ENCODE measurements at regions not wholly inside any gene's neighbourhood (a gene's known extent, or its start where the extent isn't known, plus 50 kb on each side); places are given as distances from the start of the nearest gene placed in this dataset.
"Not testable (repeated sequence)": the region's sequence is repeated elsewhere in the genome, so short reads cannot be mapped to it uniquely, and the experiment has no call there.

- DNase-seq = no peak
Measured at GRCh38 chr14:58755031-58755925, 117.5 kb downstream of the DACT1 start.

GRCh38 chr14:58760121-58760520 is 122.4 kb downstream of the DACT1 start:
- no peak for DNase-seq

DNA sequence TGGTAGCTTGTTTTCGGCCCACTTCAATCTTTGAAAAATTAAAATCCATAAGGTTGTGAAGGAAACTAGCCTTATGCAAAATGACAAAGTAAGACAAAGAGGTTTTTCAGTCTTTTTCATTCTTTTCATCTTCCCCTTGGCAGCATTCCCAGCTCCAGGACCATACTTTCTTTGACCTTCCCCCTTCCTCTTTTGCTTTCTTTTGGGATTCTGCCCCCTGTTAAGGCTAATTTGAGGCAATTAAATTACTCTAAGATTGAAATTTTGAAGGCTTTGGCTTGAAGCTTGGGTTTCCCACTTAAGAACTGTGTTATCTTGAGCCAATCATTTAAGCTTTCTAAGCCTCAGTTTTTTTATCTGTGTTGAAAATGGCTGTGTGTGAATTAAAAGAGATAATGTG is 124.9 kb downstream of the DACT1 start:
- DNase-seq = no peak

DNA sequence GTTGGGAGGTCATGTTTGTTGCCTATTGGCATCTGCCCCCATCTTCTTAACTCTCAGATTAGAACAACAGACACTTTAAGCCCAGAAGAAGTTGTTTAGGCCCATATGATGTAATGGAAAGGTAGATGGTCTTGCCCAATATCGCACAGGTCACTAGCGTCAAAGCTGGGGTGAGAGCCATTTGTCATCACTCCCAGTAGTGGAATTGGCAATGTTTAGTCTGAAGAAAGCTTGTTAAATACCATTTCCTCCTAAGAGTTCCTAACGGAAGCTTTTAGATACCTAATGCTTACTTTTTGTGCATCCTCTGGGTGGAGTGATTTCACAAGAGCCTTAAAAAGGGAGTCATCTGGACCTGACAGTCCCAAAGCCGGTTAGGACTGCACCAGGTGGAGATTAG is 125.4 kb downstream of the DACT1 start:
- no peak for DNase-seq

DNA sequence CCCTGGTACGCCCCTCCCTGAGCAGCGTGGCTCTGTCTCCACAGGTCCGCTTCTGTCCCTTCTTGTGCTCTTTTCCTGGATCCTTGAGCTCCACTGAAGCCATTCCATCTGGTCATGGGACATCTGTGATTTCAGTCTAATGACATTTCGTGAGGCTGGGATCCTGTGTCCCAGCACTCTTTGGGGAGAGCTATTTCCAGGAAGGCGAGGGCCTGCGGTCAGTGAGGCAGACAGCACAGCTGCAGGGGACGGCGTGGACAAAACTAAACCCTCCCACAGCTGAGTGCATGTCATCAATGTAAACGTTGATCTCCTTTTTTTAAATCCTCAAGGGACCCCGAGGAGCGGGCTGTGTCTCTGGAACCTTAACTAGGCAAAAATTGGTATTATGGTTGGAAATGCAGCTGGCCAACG is 127.7 kb downstream of the DACT1 start:
- DNase-seq = no peak

DNA sequence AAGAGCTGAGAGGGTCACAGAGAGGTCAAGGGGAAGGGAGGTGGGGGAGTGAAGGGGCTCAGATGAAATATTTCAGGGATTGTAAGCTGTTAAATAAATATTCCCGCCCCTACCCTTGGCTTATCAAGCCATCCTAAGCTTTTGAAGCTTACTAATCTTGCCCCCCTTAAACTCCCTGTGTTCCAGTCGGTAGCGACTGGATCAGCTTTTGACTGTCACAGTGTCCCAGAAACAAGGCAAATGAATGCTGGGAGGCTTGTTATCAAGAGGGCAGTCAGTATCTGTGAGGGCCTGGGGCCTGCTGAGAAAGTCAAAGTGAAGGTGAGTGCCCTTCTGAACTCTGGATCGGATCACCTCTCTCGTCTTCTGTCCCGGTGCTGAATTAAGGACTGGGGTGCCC is 128.1 kb downstream of the DACT1 start:
- no peak for DNase-seq

DNA sequence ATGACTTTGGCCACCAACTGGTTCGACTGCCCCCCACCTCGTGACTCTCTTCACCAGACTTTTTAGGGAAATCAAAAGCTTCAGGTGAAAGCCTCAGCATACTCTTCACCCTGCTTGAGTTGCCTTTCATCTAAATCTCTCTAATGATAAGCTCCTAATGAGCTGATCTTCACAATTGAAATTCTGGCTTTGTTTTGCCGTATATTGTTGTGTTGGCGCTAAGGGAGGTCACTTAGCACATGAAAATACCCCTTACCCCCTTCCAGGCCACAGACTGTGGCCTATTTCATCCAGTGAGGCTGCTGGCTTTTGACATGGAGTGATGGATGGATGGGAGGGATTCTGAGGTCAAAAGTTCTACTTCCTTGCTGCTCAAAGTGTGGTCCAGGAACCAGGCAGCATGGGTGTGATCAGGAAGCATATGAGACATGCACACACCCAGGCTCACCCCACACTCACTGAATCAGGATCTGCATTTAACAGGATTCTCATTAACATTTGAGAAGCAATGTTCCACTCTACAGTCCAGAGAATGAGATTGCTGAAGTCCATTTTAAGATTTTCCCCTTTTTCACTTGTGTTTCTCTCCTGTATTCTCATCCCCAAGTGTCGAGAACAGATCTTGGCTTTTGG is 131.4 kb downstream of the DACT1 start:
- DNase-seq = no peak

DNA sequence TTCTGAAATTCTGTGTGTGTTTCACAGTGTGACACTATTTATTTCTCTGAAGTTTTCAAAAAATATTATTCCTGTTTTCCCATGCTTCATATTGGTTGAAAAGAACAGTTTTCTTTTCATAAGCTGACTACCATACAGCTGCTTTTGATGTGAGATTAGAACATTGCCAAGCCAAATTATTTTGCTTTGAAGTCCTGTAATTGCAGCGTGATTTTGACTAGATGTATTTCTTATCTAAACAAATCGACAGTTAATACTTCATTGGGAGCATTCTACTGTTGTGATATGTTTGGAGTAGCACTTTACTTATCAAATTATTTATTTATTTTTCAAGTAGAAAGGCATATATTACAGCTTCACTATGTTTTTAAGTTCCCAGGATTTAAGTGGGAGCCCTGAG is 132.0 kb downstream of the DACT1 start:
- no peak for DNase-seq

GRCh38 chr14:58770491-58770982 is 132.8 kb downstream of the DACT1 start:
- no peak for DNase-seq

DNA sequence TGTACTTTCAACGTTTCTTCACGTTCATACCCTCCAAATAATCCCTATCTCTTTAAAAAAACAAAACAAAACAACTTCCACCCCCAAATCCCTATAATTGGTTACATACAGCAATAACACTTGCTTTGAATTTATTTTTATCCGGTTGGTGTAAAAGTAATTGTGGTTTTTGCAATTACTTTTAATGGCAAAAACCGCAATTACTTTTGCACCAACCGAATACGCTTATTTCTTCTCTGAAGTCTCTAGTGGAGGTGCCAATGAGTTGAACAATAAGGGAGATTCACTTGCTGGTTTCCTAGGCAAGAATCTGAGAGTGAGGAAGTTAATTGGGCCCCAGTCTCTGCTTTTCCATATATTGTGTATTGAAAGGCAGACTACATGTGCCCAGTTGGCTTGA is 133.3 kb downstream of the DACT1 start:
- DNase-seq = no peak

DNA sequence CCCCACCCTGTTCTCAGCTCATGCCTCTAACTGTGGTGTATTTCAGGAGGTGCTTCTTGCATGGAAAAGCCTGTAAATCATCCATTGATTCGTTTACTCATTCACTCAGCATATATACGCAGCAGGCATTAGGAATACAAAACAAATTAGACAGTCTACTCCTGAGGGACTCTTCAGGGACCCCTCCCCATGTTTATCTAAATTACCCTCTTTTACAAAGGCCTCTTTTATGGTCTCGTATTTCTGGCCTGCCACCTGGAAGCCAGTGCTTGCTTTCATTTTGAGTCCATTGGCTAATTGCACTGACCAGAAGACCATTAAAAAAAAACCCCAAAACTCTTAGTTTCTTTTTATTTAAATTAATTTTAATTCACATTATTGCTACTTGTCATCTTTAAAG is 134.4 kb downstream of the DACT1 start:
- DNase-seq = no peak

DNA sequence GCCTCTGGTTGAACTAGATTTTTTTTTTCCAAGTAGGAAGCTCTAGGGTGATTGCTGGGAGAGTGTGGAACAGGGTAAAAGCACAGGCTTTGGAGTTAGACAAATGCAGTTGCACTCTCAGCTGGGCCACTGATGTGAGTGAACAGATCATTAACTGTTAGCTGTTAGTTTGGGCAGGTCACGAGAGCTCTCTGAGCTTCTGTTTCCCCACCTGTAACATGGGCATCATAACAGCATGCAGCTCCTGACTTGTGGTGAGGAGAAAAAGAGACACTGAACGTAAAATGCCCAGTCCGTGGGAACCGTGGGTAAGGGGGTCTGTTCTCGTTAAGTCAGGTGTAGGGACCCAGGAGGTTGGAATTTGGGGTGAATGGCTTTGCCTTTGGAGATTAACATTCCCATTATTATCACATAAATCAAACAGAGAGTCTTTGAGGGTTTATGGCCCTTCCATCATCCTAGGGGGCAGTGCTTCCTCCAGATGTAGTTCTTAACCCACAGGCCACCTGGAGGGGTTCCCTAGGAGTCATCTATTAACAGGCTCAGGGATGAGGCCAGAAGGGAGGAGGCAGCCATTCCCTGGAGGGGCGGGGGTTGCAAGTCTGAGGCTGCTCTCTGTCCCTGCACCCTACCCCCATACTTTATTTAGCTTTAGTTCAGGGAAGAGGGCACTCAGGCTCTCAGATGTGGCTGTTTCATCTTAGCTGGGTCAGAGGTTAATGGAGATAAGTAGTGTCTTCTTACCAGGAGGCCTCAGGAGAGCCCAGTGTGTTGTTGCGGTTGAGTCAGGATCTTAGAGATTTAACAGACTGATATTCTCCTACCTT is 135.2 kb downstream of the DACT1 start:
- no peak for DNase-seq

DNA sequence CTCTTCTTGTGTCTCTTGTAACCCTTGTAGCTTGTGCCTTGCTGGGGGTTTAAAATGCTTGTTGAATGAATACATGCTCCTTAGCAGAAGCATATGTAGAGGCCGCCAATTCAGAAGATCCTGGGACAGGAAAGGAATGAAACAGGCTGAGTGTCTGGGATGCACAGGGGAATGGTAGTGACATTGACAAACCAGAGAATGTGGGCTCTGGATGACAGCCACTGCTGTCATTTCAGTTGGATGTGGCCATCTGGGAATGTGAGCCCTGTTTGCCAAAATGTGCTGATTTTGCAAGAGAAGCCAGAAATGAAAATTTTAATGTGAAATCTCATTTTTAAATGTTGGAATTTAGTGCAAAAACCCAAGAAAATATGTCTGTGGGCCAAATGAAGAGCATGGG is 136.8 kb downstream of the DACT1 start:
- DNase-seq = no peak

DNA sequence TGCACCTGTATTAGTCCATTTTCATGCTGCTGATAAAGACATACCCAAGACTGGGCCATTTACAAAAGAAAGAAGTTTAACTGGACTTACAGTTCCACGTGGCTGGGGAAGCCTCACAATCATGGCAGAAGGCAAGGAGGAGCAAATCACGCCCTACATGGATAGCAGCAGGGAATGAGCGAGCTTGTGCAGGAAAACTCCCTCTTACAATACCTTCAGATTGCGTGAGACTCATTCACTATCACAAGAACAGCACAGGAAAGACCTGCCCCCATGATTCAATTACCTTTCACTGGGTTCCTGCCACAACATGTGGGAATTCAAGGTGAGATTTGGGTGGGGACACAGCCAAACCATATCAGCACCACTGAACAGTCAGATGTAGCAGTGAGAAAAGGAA is 137.4 kb downstream of the DACT1 start:
- not testable (repeated sequence) for DNase-seq

GRCh38 chr14:58776516-58776915 is 138.8 kb downstream of the DACT1 start:
- DNase-seq = no peak

DNA sequence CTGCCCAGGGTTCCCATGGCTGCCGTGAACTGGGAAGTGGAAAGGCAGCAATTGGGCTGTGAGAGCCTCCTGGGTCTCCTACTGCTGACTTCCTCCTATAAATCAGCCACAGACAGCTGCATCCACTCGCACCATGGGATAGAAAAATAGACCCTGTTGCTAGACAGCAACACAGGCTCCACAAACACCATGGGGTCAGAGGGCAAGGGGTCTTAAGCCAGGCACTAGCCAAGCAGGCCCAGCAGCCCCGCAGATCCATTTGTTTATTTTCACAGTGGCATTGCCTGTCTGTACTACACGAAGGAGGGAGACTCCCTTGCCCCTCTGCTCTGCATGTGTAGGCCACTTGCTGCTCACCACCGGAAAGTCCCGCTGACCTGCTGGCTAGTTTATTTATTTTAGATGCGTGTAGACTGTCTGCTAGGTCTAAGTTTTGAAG is 139.8 kb downstream of the DACT1 start:
- DNase-seq = no peak

GRCh38 chr14:58778202-58778601 is 140.4 kb downstream of the DACT1 start:
- DNase-seq = no peak

GRCh38 chr14:58779376-58779775 is 141.6 kb downstream of the DACT1 start:
- no peak for DNase-seq

DNA sequence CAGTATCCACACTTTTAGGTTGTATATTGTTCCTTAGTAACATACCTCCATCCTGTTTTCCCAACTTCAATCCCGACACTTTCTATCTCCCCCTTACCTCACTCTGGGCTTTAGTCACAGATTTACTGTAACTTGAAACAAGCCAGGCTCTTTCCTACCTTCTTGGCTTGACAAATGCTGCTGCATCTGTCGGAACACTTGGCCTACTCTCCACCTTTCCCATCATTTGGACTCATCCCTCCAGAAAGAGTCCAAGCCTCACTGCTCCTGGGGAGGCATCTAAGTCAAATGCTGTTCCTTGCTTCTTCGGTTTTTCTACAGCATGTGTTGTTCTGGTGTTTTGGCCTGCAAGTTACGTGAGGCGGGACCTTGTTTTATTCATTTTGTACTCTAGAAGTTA is 142.4 kb downstream of the DACT1 start:
- no peak for DNase-seq

- DNase-seq = no peak
Measured at GRCh38 chr14:58780605-58781004, 142.8 kb downstream of the DACT1 start.

GRCh38 chr14:58782011-58782410 is 144.2 kb downstream of the DACT1 start:
- no peak for DNase-seq

DNA sequence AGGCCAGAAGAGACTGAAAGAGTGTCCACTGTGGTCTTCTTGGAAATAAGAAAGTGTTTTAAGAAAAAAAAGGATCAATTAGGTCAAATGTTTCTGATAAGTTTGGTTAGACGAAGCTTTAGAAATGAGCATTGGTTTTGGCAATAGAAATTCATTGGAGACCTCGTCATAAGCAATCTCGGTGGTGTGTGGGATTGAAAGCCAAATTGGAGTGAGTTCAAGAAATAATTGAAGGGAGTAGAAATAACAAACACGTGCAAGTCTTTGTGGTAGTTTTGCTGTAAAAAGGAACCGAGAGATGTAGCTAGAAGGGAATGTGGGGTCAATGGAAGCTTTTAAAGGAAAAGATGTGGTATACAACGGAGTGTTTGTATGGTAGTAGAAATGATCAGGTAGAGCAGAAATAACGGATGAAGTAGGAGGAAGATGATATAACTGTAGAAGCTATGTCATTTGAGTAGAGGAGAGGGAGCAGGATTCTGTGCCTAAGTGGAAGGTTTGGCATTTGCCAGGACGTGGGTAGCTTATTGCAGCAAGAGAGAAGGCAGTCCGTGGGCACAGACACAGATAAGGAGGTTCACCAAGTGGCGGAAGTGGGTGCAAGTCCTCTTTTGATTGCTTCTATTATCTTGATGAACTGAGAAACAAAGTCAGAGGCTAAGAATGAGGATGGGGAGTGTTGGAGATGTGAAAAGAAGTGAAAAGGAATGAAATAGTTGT is 146.2 kb downstream of the DACT1 start:
- DNase-seq = no peak

GRCh38 chr14:58784931-58785330 is 147.2 kb downstream of the DACT1 start:
- no peak for DNase-seq

All from stimulated activated CD4-positive, alpha-beta T cell treated with anti-CD3 and anti-CD28 coated beads, Interleukin-1b, Interleukin-23, amount 100 ng/mL, for 48 hours (primary cell).